Endothelial cell of umbilical vein (primary cell): ENCODE measurements at regions not wholly inside any gene's neighbourhood (a gene's known extent, or its start where the extent isn't known, plus 50 kb on each side); places are given as distances from the start of the nearest gene placed in this dataset.

ENCODE experiments used
- BruUV-seq: library from RNA; stranded (reverse); fragments of 400-500 nt; replicated peaks from 2 replicates; lab custom pipeline; 2021; lab: Mats Ljungman, UMichigan
- CTCF ChIA-PET: fragments of 300-600, 350-600 bp; sonication (Branson Sonifier 250); formaldehyde crosslinking; loops from one replicate; lab custom pipeline; 2021; ENCODE audit warnings: antibody characterized with exemption, inconsistent platforms; lab: Charles Lee
- POLR2A ChIA-PET: fragments of 300-600, 350-600 bp; sonication (Branson Sonifier 250); formaldehyde crosslinking; loops from one replicate; lab custom pipeline; 2021; ENCODE audit warnings: antibody characterized with exemption, inconsistent platforms; lab: Charles Lee
- DNase-seq: peaks from one replicate; pipeline ENCODE4 v3.0.0-alpha.2; 2011; ENCODE audit warnings: low read depth, low spot score
- FAIRE-seq: peaks from 2 replicates; lab custom pipeline; 2011; peaks lifted over from hg19 to GRCh38; lab: Jason Lieb, UNC
- H2AFZ ChIP-seq: 2 replicates; pipeline ENCODE4 v1.6.0; 2012; ENCODE audit warnings: low read depth, low read length, control low read depth, inconsistent platforms
- H3K27ac ChIP-seq: 2 replicates; pipeline ENCODE4 v1.5.1; 2011; ENCODE audit warnings: low read depth, mild to moderate bottlenecking, control low read depth, low read length, moderate library complexity; ENCODE audit not compliant: insufficient read depth
- H3K27me3 ChIP-seq, 2 experiments: 2 replicates each; pipeline versions ENCODE4 v1.6.0 to v1.6.1; 2011; ENCODE audit warnings: low read length in 2 of 2, mixed read lengths in 1 of 2; ENCODE audit not compliant: control insufficient read depth in 2 of 2, insufficient read depth in 2 of 2
- H3K36me3 ChIP-seq, 2 experiments: 2 replicates in 1 of 2; 3 replicates in 1 of 2; pipeline ENCODE4 v1.5.1; 2011; ENCODE audit warnings: low read length in 2 of 2, mild to moderate bottlenecking in 1 of 2, moderate library complexity in 1 of 2; ENCODE audit not compliant: control insufficient read depth in 2 of 2, insufficient read depth in 2 of 2; ENCODE audit errors: extremely low read depth in 1 of 2
- H3K4me1 ChIP-seq: 3 replicates; pipeline ENCODE4 v1.5.1; 2011; ENCODE audit warnings: mild to moderate bottlenecking, low read length; ENCODE audit not compliant: control insufficient read depth, insufficient read depth; ENCODE audit errors: extremely low read depth
- H3K4me2 ChIP-seq: 2 replicates; pipeline ENCODE4 v1.6.1; 2011; ENCODE audit warnings: low read length, control low read depth, mixed read lengths; ENCODE audit not compliant: insufficient read depth
- H3K4me3 ChIP-seq, 3 experiments: fragments of 200-600 bp in 1 of 3; sonication (generic), shearing (Covaris generic) in 1 of 3; replicated peaks in 1 of 3; 2 replicates each; pipeline ENCODE4 v1.5.1; 2011 to 2016; ENCODE audit warnings: control low read depth in 3 of 3, low read length in 3 of 3, mild to moderate bottlenecking in 2 of 3, inconsistent platforms in 1 of 3, low read depth in 1 of 3, moderate library complexity in 1 of 3; ENCODE audit not compliant: insufficient read depth in 1 of 3
- H3K79me2 ChIP-seq: 2 replicates; pipeline ENCODE4 v1.6.0; 2012; ENCODE audit warnings: low read length, inconsistent platforms; ENCODE audit not compliant: control insufficient read depth, insufficient read depth
- H3K9ac ChIP-seq: replicated peaks from 2 replicates; pipeline ENCODE3; 2011; ENCODE audit warnings: low read length, control low read depth; ENCODE audit not compliant: insufficient read depth; ENCODE audit errors: extremely low read depth
- H3K9me1 ChIP-seq: replicated peaks from 3 replicates; pipeline ENCODE4 v1.6.0; 2011; ENCODE audit warnings: mild to moderate bottlenecking, low read length; ENCODE audit not compliant: control insufficient read depth, insufficient read depth; ENCODE audit errors: extremely low read depth
- H3K9me3 ChIP-seq: replicated peaks from 2 replicates; pipeline ENCODE4 v1.5.1; 2012; ENCODE audit warnings: low read length, inconsistent platforms; ENCODE audit not compliant: control insufficient read depth, insufficient read depth
- H4K20me1 ChIP-seq: replicated peaks from 2 replicates; pipeline ENCODE3; 2011; ENCODE audit warnings: mild to moderate bottlenecking, low read length; ENCODE audit not compliant: control insufficient read depth, insufficient read depth; ENCODE audit errors: extremely low read depth
- CTCF ChIP-seq, 2 donors: IDR thresholded peaks; 1 replicate in 1 of 2; 2 replicates in 1 of 2; pipeline ENCODE4 v1.5.1; 2011; ENCODE audit warnings: low read length in 2 of 2, mild to moderate bottlenecking in 2 of 2, moderate library complexity in 2 of 2, control low read depth in 1 of 2, inconsistent platforms in 1 of 2, low read depth in 1 of 2; ENCODE audit not compliant: insufficient read depth in 1 of 2; ENCODE audit errors: extremely low read depth in 1 of 2
- EZH2 ChIP-seq: IDR thresholded peaks from 2 replicates; pipeline ENCODE4 v1.6.1; 2012; ENCODE audit warnings: borderline replicate concordance, low read depth, mild to moderate bottlenecking, moderate library complexity, low read length, inconsistent platforms; ENCODE audit not compliant: severe bottlenecking
- FOS ChIP-seq: IDR thresholded peaks from 2 replicates; pipeline ENCODE4 v1.6.1; 2011; ENCODE audit warnings: mild to moderate bottlenecking, low read length, moderate library complexity, borderline replicate concordance; ENCODE audit not compliant: insufficient read depth
- GATA2 ChIP-seq: IDR thresholded peaks from 2 replicates; pipeline ENCODE4 v1.7.0; 2011; ENCODE audit warnings: low read depth, mild to moderate bottlenecking, moderate library complexity, mixed read lengths, low read length; ENCODE audit not compliant: insufficient read length, insufficient read depth
- JUN ChIP-seq: IDR thresholded peaks from 2 replicates; pipeline ENCODE4 v1.6.1; 2011; ENCODE audit warnings: borderline replicate concordance, low read depth; ENCODE audit not compliant: insufficient read length, insufficient read depth
- MAX ChIP-seq: IDR thresholded peaks from 2 replicates; pipeline ENCODE4 v1.6.1; 2011; ENCODE audit not compliant: insufficient read depth, insufficient read length
- MYC ChIP-seq: IDR thresholded peaks from one replicate; pipeline ENCODE4 v1.6.1; 2011; ENCODE audit warnings: mild to moderate bottlenecking, low read depth, low read length
- POLR2A ChIP-seq: IDR thresholded peaks from 2 replicates; pipeline ENCODE4 v1.6.1; 2012; ENCODE audit warnings: low read depth, mild to moderate bottlenecking, control low read depth, low read length
- POLR2AphosphoS5 ChIP-seq: IDR thresholded peaks from 2 replicates; pipeline ENCODE4 v1.6.1; 2012; ENCODE audit warnings: low read depth, mild to moderate bottlenecking, control low read depth, low read length, moderate library complexity; ENCODE audit not compliant: insufficient read depth
- dilution Hi-C: fragments of 300-500 bp; cut with MboI; formaldehyde crosslinking; loops from one replicate; pipeline ENCODE4 v1.15.0; 2019; ENCODE audit warnings: low sequenced_read_pairs; ENCODE audit not compliant: extremely low pct_ligation_motif_present
- intact Hi-C: fragments of 100-400 bp; cut with micrococcal nuclease; formaldehyde crosslinking; loops from one replicate; pipeline ENCODE4 v1.10.0; 2022

GRCh38 chr18:65230311-65230710 is 520.5 kb upstream of the CDH7 start:
- ChIA-PET POLR2A (no interaction called here), CTCF (no interaction called here)
- no peaks in the 10 kb centered on the region for H3K4me1 ChIP-seq
- no peaks in the 10 kb centered on the region for H4K20me1 ChIP-seq
- dilution Hi-C loops, result no loop called here
- TF ChIP-seq JUN (no peak), CTCF (IDR thresholded peaks at IDR 0.05; ENCODE audit: extremely low read depth in 1 of 2, insufficient read depth in 1 of 2, low read depth in 1 of 2, low read length in 2 of 2) (no peak), EZH2 (no peak), FOS (no peak), GATA2 (no peak), MYC (no peak), POLR2AphosphoS5 (no peak), POLR2A (no peak), MAX (no peak)
- no peak overlapping the region for H3K9ac ChIP-seq
- no peak overlapping the region for H3K4me2 ChIP-seq
- DNase-seq (no peak), FAIRE-seq (no peak)
- H3K9me3 ChIP-seq, result peaks cover 2% of the 10 kb centered on the region
- no peak overlapping the region for H2AFZ ChIP-seq
- intact Hi-C loops, result no loop called here
- no peaks in the 10 kb centered on the region for H3K27me3 ChIP-seq
- H3K79me2 ChIP-seq, result no peaks in the 10 kb centered on the region
- H3K4me3 ChIP-seq, result no peak overlapping the region
- no peak overlapping the region for H3K27ac ChIP-seq
- no peaks in the 10 kb centered on the region for H3K36me3 ChIP-seq
- no peaks in the 10 kb centered on the region for H3K9me1 ChIP-seq
- BruUV-seq, result no TSS peak
